ENCODE measurements at regions not wholly inside any gene's neighbourhood (a gene's known extent, or its start where the extent isn't known, plus 50 kb on each side); places are given as distances from the start of the nearest gene placed in this dataset.

GRCh38 chr2:239814861-239815601 lies 210.1 kb downstream of the NDUFA10 start:
- no peak for TF ChIP-seq CTCF (IDR thresholded peaks at IDR 0.05)
- no peak for TF ChIP-seq EP300 (IDR thresholded peaks at IDR 0.05; ENCODE audit: low read depth)
